A673 (cell line): ENCODE measurements at regions not wholly inside any gene's neighbourhood (a gene's known extent, or its start where the extent isn't known, plus 50 kb on each side); places are given as distances from the start of the nearest gene placed in this dataset.

Experiments used
- BruUV-seq: library from RNA; stranded (reverse); fragments of 400-500 nt; replicated peaks from 2 replicates; lab custom pipeline; 2021; lab: Mats Ljungman, UMichigan
- CTCF ChIA-PET: fragments of 300-600 bp; sonication (Branson Sonifier 250); formaldehyde crosslinking; loops from one replicate; lab custom pipeline; 2022; ENCODE audit warnings: antibody characterized with exemption; lab: Charles Lee
- POLR2A ChIA-PET: fragments of 300-600 bp; sonication (Branson Sonifier 250); formaldehyde crosslinking; loops from one replicate; lab custom pipeline; 2022; ENCODE audit warnings: antibody characterized with exemption; ENCODE audit not compliant: low non-redundant PET; lab: Charles Lee
- DNase-seq: peaks from one replicate; pipeline ENCODE4 v3.0.0-alpha.2; 2015; ENCODE audit warnings: low spot score
- H3K27ac ChIP-seq: fragments of 200-600 bp; sonication (generic); 2 replicates; pipeline ENCODE4 v1.5.1; 2016; ENCODE audit warnings: mixed run types, low read depth, mild to moderate bottlenecking, mixed read lengths, antibody characterized with exemption, low read length; ENCODE audit not compliant: poor library complexity, severe bottlenecking
- H3K27me3 ChIP-seq: fragments of 200-600 bp; sonication (generic); replicated peaks from 2 replicates; pipeline ENCODE4 v1.6.1; 2017; ENCODE audit warnings: mixed run types, low read depth, mild to moderate bottlenecking, mixed read lengths, antibody characterized with exemption, low read length; ENCODE audit not compliant: insufficient read depth, poor library complexity
- H3K36me3 ChIP-seq: fragments of 200-600 bp; sonication (generic); 2 replicates; pipeline ENCODE4 v1.6.1; 2016; ENCODE audit warnings: mixed run types, mild to moderate bottlenecking, mixed read lengths, antibody characterized with exemption, low read length; ENCODE audit not compliant: insufficient read depth, poor library complexity, severe bottlenecking
- H3K4me1 ChIP-seq: fragments of 200-600 bp; sonication (generic); 2 replicates; pipeline ENCODE4 v1.6.1; 2017; ENCODE audit warnings: mixed run types, mild to moderate bottlenecking, mixed read lengths, antibody characterized with exemption, low read length; ENCODE audit not compliant: insufficient read depth, poor library complexity, severe bottlenecking
- H3K4me3 ChIP-seq: fragments of 200-600 bp; sonication (generic); 2 replicates; pipeline ENCODE4 v1.5.1; 2016; ENCODE audit warnings: low read depth, mixed run types, mild to moderate bottlenecking, mixed read lengths, low read length; ENCODE audit not compliant: poor library complexity, severe bottlenecking
- H3K9me3 ChIP-seq: fragments of 200-600 bp; sonication (generic); 2 replicates; pipeline ENCODE4 v1.6.1; 2016; ENCODE audit warnings: mixed run types, low read depth, mild to moderate bottlenecking, mixed read lengths, antibody characterized with exemption, low read length; ENCODE audit not compliant: poor library complexity, severe bottlenecking
- CTCF ChIP-seq: fragments of 300-800, 200-600 bp; sonication (generic); conservative IDR thresholded peaks from 2 replicates; pipeline ENCODE4 v1.5.1; 2017; ENCODE audit warnings: low read depth, mild to moderate bottlenecking, antibody characterized with exemption, low read length, moderate library complexity, mixed read lengths
- EZH2 ChIP-seq: fragments of 200-600 bp; sonication (generic); IDR thresholded peaks from 2 replicates; pipeline ENCODE4 v1.6.1; 2017; ENCODE audit warnings: borderline replicate concordance, low read depth, mild to moderate bottlenecking, mixed read lengths, antibody characterized with exemption, low read length; ENCODE audit not compliant: poor library complexity, severe bottlenecking
- intact Hi-C: fragments of 100-400 bp; cut with micrococcal nuclease; formaldehyde crosslinking; loops from one replicate; pipeline ENCODE4 v1.10.0; 2022; ENCODE audit not compliant: unreplicated experiment

GRCh38 chr14:38761033-38761432, 342.0 kb downstream of the SEC23A start:
- POLR2A ChIA-PET, result no interaction called here
- Histone ChIP-seq H3K9me3 (no peaks in the 10 kb centered on the region), H3K4me1 (no peaks in the 10 kb centered on the region), H3K4me3 (no peak overlapping the region), H3K36me3 (no peaks in the 10 kb centered on the region), H3K27ac (no peak overlapping the region), H3K27me3 (no peaks in the 10 kb centered on the region)
- DNase-seq, result no peak
- TF ChIP-seq CTCF (no peak), EZH2 (no peak)
- BruUV-seq, result no TSS peak
- intact Hi-C loops, result no loop called here
- CTCF ChIA-PET, result no interaction called here

- intact Hi-C loops, result no loop called here
- Histone ChIP-seq H3K27ac (no peak overlapping the region), H3K4me3 (no peak overlapping the region), H3K36me3 (no peaks in the 10 kb centered on the region), H3K4me1 (no peaks in the 10 kb centered on the region), H3K27me3 (no peaks in the 10 kb centered on the region), H3K9me3 (no peaks in the 10 kb centered on the region)
- DNase-seq, result no peak
- no peak for TF ChIP-seq EZH2
- TF ChIP-seq CTCF, result no peak
- no TSS peak for BruUV-seq
- POLR2A ChIA-PET, result no interaction called here
- CTCF ChIA-PET, result no interaction called here
These were observed 344.4 kb downstream of the SEC23A start for GRCh38 chr14:38758661-38759060.

DNA sequence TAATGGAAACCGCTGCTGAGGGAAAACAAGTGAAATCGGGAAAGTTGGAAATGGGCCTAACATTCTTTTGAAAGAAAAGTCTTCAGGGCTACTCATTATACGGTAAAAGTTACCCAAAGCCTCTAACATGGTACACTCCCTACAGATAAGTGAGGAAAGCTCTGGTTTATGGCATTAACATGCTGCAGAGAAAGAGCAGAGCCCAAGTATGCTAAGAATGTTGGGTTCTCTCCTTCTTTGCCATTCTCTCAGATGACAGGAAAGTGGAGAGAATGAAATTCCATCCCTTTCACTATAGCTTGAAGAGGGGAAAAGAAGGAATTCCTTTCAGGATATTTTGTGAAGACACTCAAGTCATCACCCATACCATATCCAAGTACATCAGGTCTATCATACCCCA, 348.0 kb downstream of the SEC23A start:
- Histone ChIP-seq H3K4me3 (no peak overlapping the region), H3K27me3 (no peaks in the 10 kb centered on the region), H3K27ac (no peak overlapping the region), H3K36me3 (no peaks in the 10 kb centered on the region), H3K9me3 (no peaks in the 10 kb centered on the region), H3K4me1 (no peaks in the 10 kb centered on the region)
- no peak for DNase-seq
- intact Hi-C loops, result no loop called here
- BruUV-seq, result no TSS peak
- CTCF ChIA-PET, result no interaction called here
- TF ChIP-seq CTCF (no peak), EZH2 (no peak)
- POLR2A ChIA-PET, result no interaction called here
